Activated T-helper 17 cell treated with anti-CD3 and anti-CD28 coated beads, Interleukin-2, amount 50 U/mL, for 72 hours (primary cell): ENCODE measurements at regions not wholly inside any gene's neighbourhood (a gene's known extent, or its start where the extent isn't known, plus 50 kb on each side); places are given as distances from the start of the nearest gene placed in this dataset.
"Not testable (repeated sequence)": the region's sequence is repeated elsewhere in the genome, so short reads cannot be mapped to it uniquely, and the experiment has no call there.

Source experiments
- ATAC-seq: fragments of 150-1000 bp; cut with Tn5 transposase; replicated peaks from 2 replicates; pipeline ENCODE4 v1.10.0; 2021; ENCODE audit warnings: mild to moderate bottlenecking, moderate library complexity
- H3K27ac Mint-ChIP-seq: one replicate; pipeline ENCODE4 v1.8.0; 2022; ENCODE audit warnings: mixed read lengths
- H3K27me3 Mint-ChIP-seq: one replicate; pipeline ENCODE4 v1.8.0; 2022; ENCODE audit warnings: mixed read lengths
- H3K36me3 Mint-ChIP-seq: one replicate; pipeline ENCODE4 v1.8.0; 2022; ENCODE audit warnings: low read depth, mild to moderate bottlenecking, mixed read lengths
- H3K4me1 Mint-ChIP-seq: one replicate; pipeline ENCODE4 v1.8.0; 2022; ENCODE audit warnings: mixed read lengths
- H3K4me3 Mint-ChIP-seq: one replicate; pipeline ENCODE4 v1.8.0; 2022; ENCODE audit warnings: mild to moderate bottlenecking, mixed read lengths
- H3K9me3 Mint-ChIP-seq: one replicate; pipeline ENCODE4 v1.8.0; 2022; ENCODE audit warnings: mixed read lengths

DNA sequence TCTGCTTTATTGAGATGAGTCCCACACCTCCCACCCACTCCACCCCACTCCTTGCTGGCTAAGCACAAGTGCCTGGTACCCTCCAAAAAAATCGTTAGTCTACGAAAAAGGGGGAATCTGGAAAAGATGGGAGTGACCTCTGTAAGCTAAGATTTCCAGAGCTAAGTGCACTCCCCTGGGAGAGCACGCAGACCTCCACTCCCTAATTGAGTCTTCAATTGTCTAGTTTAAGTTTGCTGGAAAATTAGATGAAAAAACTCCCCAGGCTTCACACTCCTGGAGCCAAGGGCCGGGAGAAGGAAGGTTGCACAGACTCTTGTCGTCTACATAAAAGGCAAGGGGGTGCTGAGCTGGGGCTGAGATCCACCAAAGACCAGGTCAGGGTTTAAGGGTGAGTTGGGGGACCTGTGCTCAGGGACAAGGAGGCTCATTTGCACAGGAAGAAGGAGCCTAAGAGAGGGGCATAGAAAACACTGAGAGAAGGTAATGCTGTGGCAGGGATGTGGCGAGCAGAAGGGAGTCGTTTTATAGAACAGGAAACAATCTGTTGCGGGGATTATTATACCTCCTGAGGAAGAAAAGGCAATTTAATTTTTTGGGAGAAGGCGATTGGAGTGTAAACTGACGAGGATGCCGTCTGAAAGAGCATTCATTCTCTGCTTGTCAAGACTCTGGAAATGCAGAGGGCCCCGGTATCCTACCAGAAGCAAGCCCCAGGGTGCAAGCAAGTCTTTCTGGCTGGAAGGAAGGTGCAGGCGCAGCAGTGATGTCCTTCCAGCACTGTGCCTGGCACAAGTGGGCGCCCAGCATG, 126.5 kb upstream of the DLG1 start:
- Mint-ChIP-seq H3K9me3 (no peaks in the 10 kb centered on the region), H3K4me3 (no peak overlapping the region), H3K36me3 (no peaks in the 10 kb centered on the region), H3K4me1 (peaks cover 14% of the 10 kb centered on the region), H3K27me3 (peaks cover 3% of the 10 kb centered on the region), H3K27ac (no peak overlapping the region)
- no peak for ATAC-seq

DNA sequence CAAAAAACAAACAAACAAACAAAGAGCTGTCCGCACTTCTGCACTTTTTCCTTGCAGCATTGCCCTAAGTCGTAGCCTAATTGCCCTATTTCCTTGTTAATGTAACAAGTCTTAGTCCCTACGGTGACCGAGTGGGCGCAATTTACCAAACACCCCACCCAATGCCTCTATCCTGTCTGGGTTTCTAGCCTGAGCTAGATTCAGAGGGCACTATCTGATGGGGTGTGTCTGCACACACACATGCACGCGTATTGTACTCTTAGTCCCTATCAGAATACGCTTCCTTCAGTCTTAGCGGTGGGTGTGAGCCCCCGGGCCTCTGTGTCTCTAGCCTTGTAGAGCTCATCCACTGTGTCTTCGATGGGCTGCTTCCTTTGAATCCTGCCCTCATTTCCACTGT, 125.9 kb upstream of the DLG1 start:
- H3K9me3 Mint-ChIP-seq, result no peaks in the 10 kb centered on the region
- H3K4me1 Mint-ChIP-seq, result peaks cover 14% of the 10 kb centered on the region
- ATAC-seq, result no peak
- no peak overlapping the region for H3K27ac Mint-ChIP-seq
- no peaks in the 10 kb centered on the region for H3K36me3 Mint-ChIP-seq
- H3K27me3 Mint-ChIP-seq, result peaks cover 3% of the 10 kb centered on the region
- H3K4me3 Mint-ChIP-seq, result no peak overlapping the region

DNA sequence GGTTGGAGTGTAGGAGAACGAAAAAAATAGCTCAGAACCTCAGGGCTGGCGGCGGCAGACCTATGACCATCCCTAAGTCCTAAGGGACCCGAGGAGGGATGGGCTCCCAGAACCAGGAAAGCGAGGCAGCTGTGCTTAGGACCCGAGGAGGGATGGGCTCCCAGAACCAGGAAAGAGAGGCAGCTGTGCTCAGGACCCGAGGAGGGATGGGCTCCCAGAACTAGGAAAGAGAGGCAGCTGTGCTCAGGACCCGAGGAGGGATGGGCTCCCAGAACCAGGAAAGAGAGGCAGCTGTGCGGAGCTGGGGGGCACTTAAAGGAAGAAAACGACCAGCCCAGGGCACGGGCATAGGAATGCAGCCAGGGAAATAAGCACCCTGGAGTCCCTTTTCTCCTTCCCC, 125.0 kb upstream of the DLG1 start:
- H3K27me3 Mint-ChIP-seq, result peaks cover 3% of the 10 kb centered on the region
- H3K4me3 Mint-ChIP-seq, result no peak overlapping the region
- H3K4me1 Mint-ChIP-seq, result peaks cover 6% of the 10 kb centered on the region
- no peaks in the 10 kb centered on the region for H3K36me3 Mint-ChIP-seq
- no peaks in the 10 kb centered on the region for H3K9me3 Mint-ChIP-seq
- no peak for ATAC-seq
- H3K27ac Mint-ChIP-seq, result no peak overlapping the region

DNA sequence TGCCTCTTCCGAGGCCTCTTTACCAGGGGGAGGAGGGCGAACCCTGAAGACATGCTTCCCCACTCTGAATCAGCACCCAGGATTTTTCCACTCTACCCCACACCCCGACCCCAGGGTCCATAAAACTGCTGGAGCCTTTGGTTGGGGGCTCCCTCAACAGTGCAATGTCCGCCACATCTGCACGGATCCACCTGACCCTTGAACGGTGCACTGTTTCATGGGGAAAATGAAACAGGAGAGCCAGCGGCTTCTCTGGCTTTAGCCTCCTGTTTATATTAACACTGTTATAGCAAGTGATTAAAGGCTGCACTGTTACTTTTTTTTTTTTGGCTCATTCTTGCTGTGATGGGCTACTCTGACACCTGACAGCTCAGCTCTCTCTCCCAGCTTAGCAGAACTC, 124.1 kb upstream of the DLG1 start:
- Mint-ChIP-seq H3K4me3 (no peak overlapping the region), H3K9me3 (no peaks in the 10 kb centered on the region), H3K27me3 (peaks cover 8% of the 10 kb centered on the region), H3K27ac (no peak overlapping the region), H3K36me3 (no peaks in the 10 kb centered on the region), H3K4me1 (no peaks in the 10 kb centered on the region)
- no peak for ATAC-seq

DNA sequence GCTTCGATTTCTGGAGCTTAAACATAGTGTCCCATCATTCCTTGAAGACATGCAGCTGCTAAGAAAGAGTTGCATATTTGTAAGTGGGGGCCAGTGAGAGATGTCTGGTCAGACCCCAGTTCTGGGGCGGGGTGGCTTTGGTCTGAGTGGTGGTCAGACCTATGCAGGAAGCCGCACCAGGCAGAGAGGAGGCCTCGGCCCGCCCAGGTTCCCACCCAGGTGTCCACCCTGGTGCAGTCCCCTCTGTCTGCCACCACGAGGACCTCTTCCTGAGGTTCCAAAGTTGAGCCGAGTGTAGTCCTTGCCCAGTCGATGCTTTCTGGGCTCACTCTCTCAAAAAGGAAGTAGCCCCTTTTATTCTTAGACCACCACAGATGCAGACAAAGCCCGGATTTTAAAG, 122.6 kb upstream of the DLG1 start:
- Mint-ChIP-seq H3K27ac (no peak overlapping the region), H3K27me3 (peaks cover 8% of the 10 kb centered on the region), H3K4me3 (no peak overlapping the region), H3K36me3 (no peaks in the 10 kb centered on the region), H3K4me1 (no peaks in the 10 kb centered on the region), H3K9me3 (no peaks in the 10 kb centered on the region)
- no peak for ATAC-seq

DNA sequence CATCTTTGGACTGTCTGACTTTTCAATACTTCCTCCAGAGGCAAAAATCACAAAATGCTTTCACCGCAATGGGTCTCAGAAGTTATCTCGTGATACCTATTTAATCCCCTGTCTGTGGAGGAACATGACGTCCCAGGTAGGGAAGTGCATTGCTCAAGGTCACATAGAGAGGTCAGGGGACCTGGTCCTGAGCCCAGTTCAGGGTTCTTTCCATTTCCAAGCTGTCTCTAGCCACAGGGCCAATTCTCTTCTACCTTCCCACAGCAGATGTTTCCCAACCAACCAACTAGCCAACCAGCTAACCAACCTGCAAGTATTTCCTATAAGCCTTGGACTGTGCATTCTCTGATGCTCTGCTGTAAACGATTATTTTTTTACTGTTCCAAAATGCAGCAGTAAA, 122.2 kb upstream of the DLG1 start:
- Mint-ChIP-seq H3K27me3 (peaks cover 8% of the 10 kb centered on the region), H3K4me1 (no peaks in the 10 kb centered on the region), H3K9me3 (no peaks in the 10 kb centered on the region), H3K36me3 (no peaks in the 10 kb centered on the region), H3K27ac (no peak overlapping the region), H3K4me3 (no peak overlapping the region)
- no peak for ATAC-seq

DNA sequence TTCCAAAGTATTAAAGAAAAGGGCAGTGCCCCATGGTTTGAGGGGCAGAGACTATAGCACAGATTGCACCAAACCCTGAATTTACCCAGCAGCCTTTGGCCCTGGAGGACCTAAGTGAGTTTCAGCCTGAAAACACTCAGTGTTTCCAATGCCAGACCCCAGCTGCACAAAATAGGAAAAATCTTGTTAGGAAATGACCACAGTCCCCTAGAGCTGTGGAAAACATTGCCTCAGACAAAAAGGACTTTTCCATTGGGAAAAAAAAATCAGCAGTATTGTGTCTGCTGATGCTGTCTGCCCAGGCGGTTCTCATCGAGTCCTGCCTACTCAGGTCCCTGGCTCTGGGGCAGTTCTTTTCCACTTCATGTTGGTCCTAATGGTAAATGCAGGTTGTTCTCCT, 121.7 kb upstream of the DLG1 start:
- H3K9me3 Mint-ChIP-seq, result no peaks in the 10 kb centered on the region
- no peaks in the 10 kb centered on the region for H3K36me3 Mint-ChIP-seq
- peaks cover 8% of the 10 kb centered on the region for H3K27me3 Mint-ChIP-seq
- H3K4me1 Mint-ChIP-seq, result no peaks in the 10 kb centered on the region
- ATAC-seq, result no peak
- H3K27ac Mint-ChIP-seq, result no peak overlapping the region
- H3K4me3 Mint-ChIP-seq, result no peak overlapping the region

DNA sequence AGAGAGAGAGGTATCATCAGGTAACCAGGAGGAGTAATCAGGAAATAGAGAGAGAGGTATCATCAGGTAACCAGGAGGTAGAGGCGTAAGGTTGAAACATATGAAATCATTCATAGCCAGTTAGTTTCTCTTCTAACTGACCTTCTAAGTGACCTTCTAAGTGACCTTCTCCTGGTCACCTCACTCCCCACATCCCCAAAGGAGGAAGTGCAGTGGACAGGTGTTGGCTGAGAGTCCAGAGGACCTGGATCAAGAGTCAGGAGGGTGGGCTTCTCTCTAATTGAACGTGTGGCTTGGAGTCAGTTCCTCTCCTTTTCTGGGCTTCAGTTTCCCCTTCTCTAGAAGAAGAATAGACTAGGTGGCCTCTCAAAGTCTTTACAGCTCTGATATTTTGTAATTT, 121.3 kb upstream of the DLG1 start:
- no peak overlapping the region for H3K4me3 Mint-ChIP-seq
- H3K36me3 Mint-ChIP-seq, result no peaks in the 10 kb centered on the region
- ATAC-seq, result no peak
- no peak overlapping the region for H3K27ac Mint-ChIP-seq
- no peaks in the 10 kb centered on the region for H3K9me3 Mint-ChIP-seq
- H3K27me3 Mint-ChIP-seq, result peaks cover 5% of the 10 kb centered on the region
- no peaks in the 10 kb centered on the region for H3K4me1 Mint-ChIP-seq

DNA sequence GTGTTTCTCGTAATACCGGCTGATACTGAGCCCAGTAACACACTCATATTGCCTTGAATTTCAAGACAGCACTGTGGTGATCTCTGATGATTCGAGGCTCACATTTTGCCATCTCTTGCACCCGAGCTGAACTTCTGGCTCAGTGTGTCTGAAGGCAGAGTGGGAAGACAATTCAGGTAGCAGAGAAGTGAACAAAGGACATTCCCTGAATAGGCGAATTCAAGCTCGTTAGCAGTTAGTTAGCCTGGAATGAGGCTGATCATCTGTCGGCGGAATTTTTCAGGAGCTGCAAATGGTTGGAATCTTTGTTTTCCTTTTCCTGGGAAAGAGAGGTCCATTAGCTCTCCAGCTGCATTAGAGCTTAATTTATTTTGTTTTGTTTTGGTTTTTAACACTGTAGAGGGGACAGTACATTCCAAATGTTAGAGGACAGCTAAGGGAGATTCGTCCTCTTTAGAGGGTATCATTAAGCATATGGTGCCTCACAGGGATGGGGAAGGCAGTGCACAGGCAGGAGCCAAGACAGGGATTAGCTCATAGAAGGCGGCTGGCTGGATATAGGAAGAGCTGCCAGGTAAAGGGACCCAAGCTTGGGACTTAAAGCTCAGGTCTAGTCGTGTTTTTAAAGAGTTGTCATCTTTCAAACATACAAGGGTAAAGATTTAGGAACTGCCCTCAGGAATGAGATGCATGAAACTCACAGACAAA, 119.7 kb upstream of the DLG1 start:
- no peaks in the 10 kb centered on the region for H3K36me3 Mint-ChIP-seq
- peaks cover 9% of the 10 kb centered on the region for H3K27me3 Mint-ChIP-seq
- no peak for ATAC-seq
- H3K9me3 Mint-ChIP-seq, result no peaks in the 10 kb centered on the region
- no peaks in the 10 kb centered on the region for H3K4me1 Mint-ChIP-seq
- no peak overlapping the region for H3K4me3 Mint-ChIP-seq
- no peak overlapping the region for H3K27ac Mint-ChIP-seq

DNA sequence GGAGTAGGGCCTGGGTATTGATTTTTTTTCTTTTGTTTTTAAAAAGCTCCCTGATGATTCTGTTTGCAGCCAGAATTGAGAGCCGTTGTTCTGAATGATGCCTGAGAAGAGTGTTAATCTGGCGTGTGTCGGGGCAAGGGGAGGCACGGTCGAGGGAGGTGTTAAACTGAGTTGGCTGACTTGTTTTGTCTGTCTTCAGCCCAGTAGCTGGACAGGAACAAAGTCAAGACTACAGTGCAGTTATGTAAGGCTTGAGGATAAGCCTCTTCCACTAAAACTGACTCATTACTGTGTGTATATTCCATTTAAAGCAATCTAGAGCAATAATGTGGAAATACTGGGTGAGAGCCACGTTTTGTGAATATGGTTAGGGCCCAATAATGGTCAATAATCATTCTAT, 119.0 kb upstream of the DLG1 start:
- no peak overlapping the region for H3K27ac Mint-ChIP-seq
- H3K27me3 Mint-ChIP-seq, result peaks cover 13% of the 10 kb centered on the region
- H3K9me3 Mint-ChIP-seq, result no peaks in the 10 kb centered on the region
- no peaks in the 10 kb centered on the region for H3K4me1 Mint-ChIP-seq
- no peak for ATAC-seq
- no peak overlapping the region for H3K4me3 Mint-ChIP-seq
- no peaks in the 10 kb centered on the region for H3K36me3 Mint-ChIP-seq

DNA sequence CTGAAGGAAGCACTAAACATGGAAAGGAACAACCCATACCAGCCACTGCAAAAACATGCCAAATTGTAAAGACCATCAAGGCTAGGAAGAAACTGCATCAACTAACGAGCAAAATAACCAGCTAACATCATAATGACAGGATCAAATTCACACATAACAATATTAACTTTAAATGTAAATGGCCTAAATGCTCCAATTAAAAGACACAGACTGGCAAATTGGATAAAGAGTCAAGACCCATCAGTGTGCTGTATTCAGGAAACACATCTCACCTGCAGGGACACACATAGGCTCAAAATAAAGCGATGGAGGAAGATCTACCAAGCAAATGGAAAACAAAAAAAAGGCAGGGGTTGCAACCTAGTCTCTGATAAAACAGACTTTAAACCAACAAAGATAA, 113.5 kb upstream of the DLG1 start:
- peaks cover 20% of the 10 kb centered on the region for H3K27me3 Mint-ChIP-seq
- H3K4me1 Mint-ChIP-seq, H3K9me3 Mint-ChIP-seq, H3K27ac Mint-ChIP-seq, ATAC-seq, H3K36me3 Mint-ChIP-seq, H3K4me3 Mint-ChIP-seq: not testable (repeated sequence)

DNA sequence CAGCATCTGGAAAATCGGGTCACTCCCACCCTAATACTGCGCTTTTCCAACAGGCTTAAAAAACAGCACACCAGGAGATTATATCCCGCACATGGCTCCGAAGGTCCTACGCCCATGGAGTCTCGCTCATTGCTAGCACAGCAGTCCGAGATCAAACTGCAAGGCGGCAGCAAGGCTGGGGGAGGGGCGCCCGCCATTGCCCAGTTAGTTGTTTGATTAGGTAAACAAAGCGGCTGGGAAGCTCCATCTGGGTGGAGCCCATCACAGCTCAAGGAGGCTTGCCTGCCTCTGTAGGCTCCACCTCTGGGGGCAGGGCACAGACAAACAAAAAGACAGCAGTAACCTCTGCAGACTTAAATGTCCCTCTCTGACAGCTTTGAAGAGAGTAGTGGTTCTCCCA, 111.8 kb upstream of the DLG1 start:
- not testable (repeated sequence) for H3K4me3 Mint-ChIP-seq, H3K36me3 Mint-ChIP-seq, H3K4me1 Mint-ChIP-seq, H3K9me3 Mint-ChIP-seq, H3K27ac Mint-ChIP-seq, ATAC-seq
- peaks cover 21% of the 10 kb centered on the region for H3K27me3 Mint-ChIP-seq

DNA sequence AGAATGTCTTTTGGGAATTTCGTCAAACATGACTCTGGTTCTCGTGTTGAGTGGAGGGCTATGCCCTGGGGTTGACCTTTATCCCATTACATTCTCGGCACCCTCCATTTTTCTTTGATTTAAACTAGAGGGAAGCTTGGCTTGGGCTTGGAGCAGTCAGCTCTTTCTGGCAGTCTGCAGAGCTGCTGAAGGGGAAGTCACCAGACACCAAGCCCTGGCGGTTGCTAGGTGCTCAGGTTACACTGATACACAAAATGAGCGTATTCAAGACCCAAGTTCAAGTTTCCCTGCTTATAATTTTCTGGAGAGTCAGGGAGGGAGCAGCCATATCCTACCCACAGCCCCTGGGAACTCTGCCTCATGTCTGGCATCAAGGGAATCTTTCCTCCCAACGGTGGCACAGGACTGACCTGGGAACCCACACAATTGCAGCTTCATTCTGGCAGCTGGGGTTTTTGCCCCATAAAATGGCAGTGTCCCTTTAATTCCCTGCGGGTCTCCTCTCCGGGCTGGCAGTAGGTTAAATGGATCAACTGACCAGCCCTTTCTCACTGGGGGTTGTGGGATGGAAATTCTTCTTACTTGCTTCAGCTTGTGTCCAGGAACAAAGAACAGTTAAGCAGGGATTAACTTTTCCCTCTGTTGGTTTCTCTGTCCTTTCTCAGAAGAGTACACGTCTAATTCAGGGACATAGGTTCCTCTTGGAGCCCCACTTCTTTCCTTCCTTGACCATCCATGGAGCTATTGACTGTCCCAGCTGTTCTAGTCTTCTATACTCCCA, 110.0 kb upstream of the DLG1 start:
- Mint-ChIP-seq H3K27ac (no peak overlapping the region), H3K4me3 (no peak overlapping the region), H3K9me3 (no peaks in the 10 kb centered on the region), H3K27me3 (peaks cover 21% of the 10 kb centered on the region), H3K4me1 (no peaks in the 10 kb centered on the region), H3K36me3 (no peaks in the 10 kb centered on the region)
- ATAC-seq, result no peak

DNA sequence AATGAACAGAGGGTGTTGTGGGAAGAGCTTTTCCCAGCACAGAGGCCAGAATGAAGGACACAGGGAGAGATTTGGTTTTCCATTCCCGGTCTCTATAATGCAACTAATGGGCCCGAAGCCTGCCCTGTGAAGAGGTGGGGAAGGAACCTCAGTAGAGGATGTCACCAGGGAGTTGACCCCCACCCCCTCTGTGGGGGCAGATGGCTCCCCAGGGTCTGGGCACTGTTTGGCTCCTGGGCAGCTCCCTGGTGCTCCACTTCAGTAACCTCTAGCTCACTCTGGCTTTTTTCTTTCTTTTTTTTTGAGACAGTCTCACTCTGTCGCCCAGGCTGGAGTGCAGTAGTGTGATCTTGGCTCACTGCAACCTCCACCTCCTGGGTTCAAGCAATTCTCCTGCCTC, 109.1 kb upstream of the DLG1 start:
- no peaks in the 10 kb centered on the region for H3K4me1 Mint-ChIP-seq
- peaks cover 21% of the 10 kb centered on the region for H3K27me3 Mint-ChIP-seq
- H3K4me3 Mint-ChIP-seq, result no peak overlapping the region
- ATAC-seq, result no peak
- no peak overlapping the region for H3K27ac Mint-ChIP-seq
- H3K36me3 Mint-ChIP-seq, result no peaks in the 10 kb centered on the region
- no peaks in the 10 kb centered on the region for H3K9me3 Mint-ChIP-seq

DNA sequence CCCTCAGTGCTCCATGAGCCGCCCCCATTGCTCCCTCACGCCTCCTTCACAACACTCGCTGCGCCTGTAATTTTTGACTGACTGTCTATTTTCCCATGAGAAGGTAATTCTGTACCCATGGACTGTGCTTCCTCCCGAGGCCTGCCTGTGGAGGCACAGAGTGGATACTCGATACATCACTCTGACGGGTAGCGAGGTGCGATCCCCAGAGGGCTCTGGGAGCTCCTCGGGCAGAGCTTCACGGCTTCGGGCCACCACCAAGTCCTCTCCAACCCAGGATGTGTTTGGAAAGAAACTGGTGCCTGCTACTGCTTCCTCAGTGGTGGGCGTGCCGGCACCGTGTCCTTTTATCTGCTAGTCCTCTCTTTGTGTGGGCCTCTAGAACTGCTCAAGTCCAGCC, 108.6 kb upstream of the DLG1 start:
- H3K27ac Mint-ChIP-seq, result no peak overlapping the region
- peaks cover 19% of the 10 kb centered on the region for H3K27me3 Mint-ChIP-seq
- no peak for ATAC-seq

More for the DNA sequence above, 108.6 kb upstream of the DLG1 start:
- Mint-ChIP-seq H3K4me3 (no peak overlapping the region), H3K9me3 (no peaks in the 10 kb centered on the region), H3K4me1 (no peaks in the 10 kb centered on the region), H3K36me3 (no peaks in the 10 kb centered on the region)
